OCI-LY1 (cell line): ENCODE measurements at regions not wholly inside any gene's neighbourhood (a gene's known extent, or its start where the extent isn't known, plus 50 kb on each side); places are given as distances from the start of the nearest gene placed in this dataset.

Experiments used
- H2AFZ ChIP-seq: fragments of 200-600 bp; sonication (generic), shearing (Covaris generic); 2 replicates; pipeline ENCODE4 v1.6.0; 2014; ENCODE audit warnings: antibody characterized with exemption, mild to moderate bottlenecking, low read length
- H3F3A ChIP-seq: fragments of 200-600 bp; sonication (generic), shearing (Covaris generic); 2 replicates; pipeline ENCODE4 v1.6.0; 2014; ENCODE audit warnings: mild to moderate bottlenecking, antibody characterized with exemption, low read length, moderate library complexity; ENCODE audit not compliant: insufficient read depth
- H3K27ac ChIP-seq: fragments of 200-600 bp; sonication (generic); 2 replicates; pipeline ENCODE4 v1.5.1; 2014; ENCODE audit warnings: low read length, mixed run types, mild to moderate bottlenecking, low read depth; ENCODE audit not compliant: poor library complexity, severe bottlenecking
- H3K27me3 ChIP-seq: fragments of 200-600 bp; sonication (generic); 2 replicates; pipeline ENCODE4 v1.6.0; 2014; ENCODE audit warnings: antibody characterized with exemption, mild to moderate bottlenecking, low read length, moderate library complexity; ENCODE audit not compliant: insufficient read depth
- H3K36me3 ChIP-seq: fragments of 200-600 bp; sonication (generic); 2 replicates; pipeline ENCODE4 v1.6.1; 2014; ENCODE audit warnings: mild to moderate bottlenecking, antibody characterized with exemption, low read length, moderate library complexity, mixed read lengths; ENCODE audit not compliant: insufficient read depth
- H3K4me1 ChIP-seq: fragments of 200-600 bp; sonication (generic); 2 replicates; pipeline ENCODE4 v1.5.1; 2014; ENCODE audit warnings: mild to moderate bottlenecking, low read length, moderate library complexity; ENCODE audit not compliant: insufficient read depth, severe bottlenecking
- H3K4me2 ChIP-seq: fragments of 200-600 bp; sonication (generic), shearing (Covaris generic); 2 replicates; pipeline ENCODE4 v1.6.1; 2014; ENCODE audit warnings: low read length
- H3K4me3 ChIP-seq: fragments of 200-600 bp; sonication (generic); 2 replicates; pipeline ENCODE4 v1.5.1; 2014; ENCODE audit warnings: low read length, low read depth, mild to moderate bottlenecking, mixed read lengths; ENCODE audit not compliant: poor library complexity, severe bottlenecking
- H3K79me2 ChIP-seq: fragments of 200-600 bp; shearing (Covaris generic); 2 replicates; pipeline ENCODE4 v1.6.1; 2016; ENCODE audit warnings: mixed run types, low read length, mixed read lengths; ENCODE audit not compliant: insufficient read depth
- H3K9ac ChIP-seq: fragments of 200-600 bp; sonication (generic), shearing (Covaris generic); 2 replicates; pipeline ENCODE4 v1.6.1; 2014; ENCODE audit warnings: mild to moderate bottlenecking, low read length, mixed read lengths
- H3K9me2 ChIP-seq: fragments of 200-600 bp; sonication (generic), shearing (Covaris generic); 2 replicates; pipeline ENCODE4 v1.6.1; 2014; ENCODE audit warnings: low read depth, mild to moderate bottlenecking, low read length, mixed read lengths
- H3K9me3 ChIP-seq: fragments of 200-600 bp; shearing (Covaris generic); 2 replicates; pipeline ENCODE4 v1.6.1; 2014; ENCODE audit warnings: low read length, mixed read lengths
- H4K20me1 ChIP-seq: fragments of 200-600 bp; sonication (generic), shearing (Covaris generic); 2 replicates; pipeline ENCODE4 v1.6.0; 2016; ENCODE audit warnings: mild to moderate bottlenecking, low read length; ENCODE audit not compliant: insufficient read depth
- EZH2 ChIP-seq: fragments of 200-600 bp; sonication (generic), shearing (Covaris generic); IDR thresholded peaks from 2 replicates; pipeline ENCODE4 v1.8.0; 2017; ENCODE audit warnings: borderline replicate concordance, mixed run types, mild to moderate bottlenecking, antibody characterized with exemption, low read length, moderate library complexity, mixed read lengths
- TF ChIP-seq, protein P1 (sequence below): fragments of 200-600 bp; sonication (generic), shearing (Covaris generic); IDR thresholded peaks from 2 replicates; pipeline ENCODE4 v1.5.1; 2017; ENCODE audit warnings: mild to moderate bottlenecking, antibody characterized with exemption, low read length, moderate library complexity, mixed read lengths

DNA sequence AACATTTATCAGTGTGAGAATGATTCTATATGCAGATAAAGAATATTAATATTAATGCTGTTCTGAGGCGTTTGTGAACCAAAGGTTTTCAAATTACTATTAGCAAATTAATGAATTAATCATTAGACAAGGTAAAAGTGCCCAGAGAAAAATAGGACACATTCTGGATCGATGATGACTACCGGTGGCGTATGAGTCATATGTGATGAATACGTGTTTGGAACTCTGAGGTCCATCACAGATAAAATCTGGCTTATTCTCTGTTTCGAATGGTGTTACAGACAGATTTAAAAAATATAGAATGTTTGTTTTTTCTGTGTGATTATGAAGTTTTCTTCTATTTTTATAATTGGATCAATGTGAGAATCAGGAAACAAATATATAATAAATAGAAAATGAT is 79.2 kb upstream of the RTL1 start:
- H3K27me3 ChIP-seq: no peaks in the 10 kb centered on the region
- H3K9me3 ChIP-seq: no peaks in the 10 kb centered on the region
- H3K36me3 ChIP-seq: no peaks in the 10 kb centered on the region
- no peak overlapping the region for H3K27ac ChIP-seq
- no peak overlapping the region for H3K4me3 ChIP-seq
- H3K4me1 ChIP-seq: no peaks in the 10 kb centered on the region
- H3K9me2 ChIP-seq: no peaks in the 10 kb centered on the region
- no peaks in the 10 kb centered on the region for H3F3A ChIP-seq
- H2AFZ ChIP-seq: no peak overlapping the region
- H3K79me2 ChIP-seq: no peaks in the 10 kb centered on the region
- H3K4me2 ChIP-seq: no peak overlapping the region
- no peaks in the 10 kb centered on the region for H4K20me1 ChIP-seq
- TF ChIP-seq, protein P1, sequence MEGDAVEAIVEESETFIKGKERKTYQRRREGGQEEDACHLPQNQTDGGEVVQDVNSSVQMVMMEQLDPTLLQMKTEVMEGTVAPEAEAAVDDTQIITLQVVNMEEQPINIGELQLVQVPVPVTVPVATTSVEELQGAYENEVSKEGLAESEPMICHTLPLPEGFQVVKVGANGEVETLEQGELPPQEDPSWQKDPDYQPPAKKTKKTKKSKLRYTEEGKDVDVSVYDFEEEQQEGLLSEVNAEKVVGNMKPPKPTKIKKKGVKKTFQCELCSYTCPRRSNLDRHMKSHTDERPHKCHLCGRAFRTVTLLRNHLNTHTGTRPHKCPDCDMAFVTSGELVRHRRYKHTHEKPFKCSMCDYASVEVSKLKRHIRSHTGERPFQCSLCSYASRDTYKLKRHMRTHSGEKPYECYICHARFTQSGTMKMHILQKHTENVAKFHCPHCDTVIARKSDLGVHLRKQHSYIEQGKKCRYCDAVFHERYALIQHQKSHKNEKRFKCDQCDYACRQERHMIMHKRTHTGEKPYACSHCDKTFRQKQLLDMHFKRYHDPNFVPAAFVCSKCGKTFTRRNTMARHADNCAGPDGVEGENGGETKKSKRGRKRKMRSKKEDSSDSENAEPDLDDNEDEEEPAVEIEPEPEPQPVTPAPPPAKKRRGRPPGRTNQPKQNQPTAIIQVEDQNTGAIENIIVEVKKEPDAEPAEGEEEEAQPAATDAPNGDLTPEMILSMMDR: no peak
- no peak for TF ChIP-seq EZH2
- H3K9ac ChIP-seq: no peak overlapping the region

DNA sequence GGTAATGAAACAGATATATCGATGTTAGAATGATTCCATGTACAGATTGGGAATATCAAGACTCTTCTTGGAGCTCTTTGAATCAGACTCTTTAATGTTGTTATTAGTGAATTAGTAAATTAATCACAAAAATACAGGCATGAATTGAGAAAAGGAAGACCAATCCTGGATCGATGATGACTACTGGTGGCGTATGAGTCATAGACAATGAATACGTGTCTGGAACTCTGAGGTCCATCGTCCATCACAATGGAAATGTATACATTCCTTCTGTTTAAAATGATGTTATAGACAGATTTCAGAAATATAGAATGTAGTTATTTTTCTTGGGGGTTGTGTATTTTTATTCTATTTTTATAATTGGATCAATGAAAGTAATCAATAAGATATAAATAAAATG is 80.2 kb upstream of the RTL1 start:
- Histone ChIP-seq H3F3A (no peaks in the 10 kb centered on the region), H3K4me3 (no peak overlapping the region), H3K27me3 (no peaks in the 10 kb centered on the region), H3K36me3 (no peaks in the 10 kb centered on the region), H4K20me1 (no peaks in the 10 kb centered on the region), H3K4me1 (no peaks in the 10 kb centered on the region), H3K9me3 (no peaks in the 10 kb centered on the region), H3K4me2 (no peak overlapping the region), H2AFZ (no peak overlapping the region), H3K27ac (no peak overlapping the region), H3K79me2 (no peaks in the 10 kb centered on the region), H3K9me2 (no peaks in the 10 kb centered on the region), H3K9ac (no peak overlapping the region)
- no peak for TF ChIP-seq EZH2

DNA sequence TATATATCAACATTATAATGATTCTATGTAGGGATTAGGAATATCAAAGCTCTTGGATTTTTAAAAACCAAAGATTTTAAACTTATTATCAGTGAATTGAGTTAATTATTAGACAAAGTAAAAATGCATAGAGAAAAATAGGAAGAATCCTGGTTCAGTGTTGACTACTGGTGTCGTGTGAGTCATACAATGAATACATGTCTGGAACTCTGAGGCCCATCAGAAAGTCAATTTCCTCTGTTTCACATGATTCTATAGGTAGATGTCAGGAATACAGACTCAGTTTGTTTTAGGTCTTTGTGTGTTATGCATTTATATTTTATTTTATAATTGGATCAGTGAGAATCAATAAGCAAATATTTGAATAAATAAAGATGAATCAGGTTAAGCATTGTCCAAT is 84.5 kb upstream of the RTL1 start:
- Histone ChIP-seq H3F3A (no peaks in the 10 kb centered on the region), H3K27ac (no peak overlapping the region), H3K27me3 (no peaks in the 10 kb centered on the region), H3K4me1 (no peaks in the 10 kb centered on the region), H3K9me3 (no peaks in the 10 kb centered on the region), H3K4me3 (no peak overlapping the region), H3K36me3 (no peaks in the 10 kb centered on the region), H3K9ac (no peak overlapping the region), H4K20me1 (no peaks in the 10 kb centered on the region), H3K9me2 (no peaks in the 10 kb centered on the region), H3K4me2 (no peak overlapping the region), H3K79me2 (no peaks in the 10 kb centered on the region), H2AFZ (no peak overlapping the region)
- TF ChIP-seq EZH2: no peak
- TF ChIP-seq, protein P1: no peak

DNA sequence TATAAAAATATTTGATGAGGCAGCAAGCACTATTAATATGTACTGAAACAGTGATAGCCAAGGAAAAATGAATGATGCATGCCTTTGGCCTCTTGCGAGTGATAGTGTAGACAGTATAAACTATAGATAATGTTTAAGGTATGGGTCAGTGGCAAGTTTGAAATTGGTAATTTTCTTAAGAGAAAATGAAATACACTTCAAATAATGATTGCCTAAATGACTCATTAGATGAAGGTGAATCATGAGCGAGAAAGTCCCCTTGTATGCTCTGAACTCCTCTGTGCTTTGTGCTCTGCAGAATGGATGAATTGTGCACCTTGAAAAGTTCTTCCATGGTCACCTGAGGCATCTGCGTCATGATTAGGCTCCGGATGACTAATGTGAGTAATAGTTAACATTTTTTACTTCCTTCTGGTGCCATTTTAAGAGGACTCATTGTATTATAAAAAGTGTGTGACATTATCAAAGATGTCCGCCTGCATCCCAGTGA is 84.9 kb upstream of the RTL1 start:
- Histone ChIP-seq H3K4me3 (no peak overlapping the region), H3K4me2 (no peak overlapping the region), H3K36me3 (no peaks in the 10 kb centered on the region), H3F3A (no peaks in the 10 kb centered on the region), H2AFZ (no peak overlapping the region), H3K9me2 (no peaks in the 10 kb centered on the region), H3K79me2 (no peaks in the 10 kb centered on the region), H4K20me1 (no peaks in the 10 kb centered on the region), H3K27ac (no peak overlapping the region), H3K9ac (no peak overlapping the region), H3K9me3 (no peaks in the 10 kb centered on the region), H3K4me1 (no peaks in the 10 kb centered on the region), H3K27me3 (no peaks in the 10 kb centered on the region)
- no peak for TF ChIP-seq EZH2
- TF ChIP-seq, protein P1: no peak
